Kidney (tissue), 13 donors: ENCODE measurements at regions not wholly inside any gene's neighbourhood (a gene's known extent, or its start where the extent isn't known, plus 50 kb on each side); places are given as distances from the start of the nearest gene placed in this dataset.

Source experiments
- DNase-seq, 5 donors: peaks; one replicate each; pipeline ENCODE4 v3.0.0-alpha.2; 2013 to 2020
- FAIRE-seq: peaks from 2 replicates; lab custom pipeline; 2012; peaks lifted over from hg19 to GRCh38; lab: Jason Lieb, UNC
- H3K27ac ChIP-seq, 2 donors: one replicate each; pipeline ENCODE4 v1.7.0; 2013; ENCODE audit warnings: low read depth in 2 of 2, low read length in 2 of 2, inconsistent platforms in 1 of 2
- H3K27me3 ChIP-seq: one replicate; pipeline ENCODE4 v1.7.1; 2013; ENCODE audit warnings: low read length, inconsistent platforms; ENCODE audit not compliant: control insufficient read depth, insufficient read depth
- H3K36me3 ChIP-seq, 3 donors: one replicate each; pipeline versions ENCODE4 v1.7.0 to v1.7.1; 2013; ENCODE audit warnings: low read length in 3 of 3, control low read depth in 1 of 3, inconsistent platforms in 1 of 3; ENCODE audit not compliant: insufficient read depth in 3 of 3, control insufficient read depth in 2 of 3
- H3K4me1 ChIP-seq, 3 donors: one replicate each; pipeline versions ENCODE4 v1.7.0 to v1.7.1; 2013; ENCODE audit warnings: low read length in 3 of 3, inconsistent platforms in 1 of 3, low read depth in 1 of 3; ENCODE audit not compliant: control insufficient read depth in 2 of 3, insufficient read depth in 2 of 3
- H3K4me3 ChIP-seq, 3 donors: one replicate each; pipeline versions ENCODE4 v1.7.0 to v1.8.1; 2013; ENCODE audit warnings: low read length in 3 of 3, control low read depth in 1 of 3, inconsistent platforms in 1 of 3
- H3K9ac ChIP-seq, 3 donors: one replicate each; pipeline versions ENCODE4 v1.7.0 to v1.7.1; 2013; ENCODE audit warnings: low read length in 3 of 3, control low read depth in 1 of 3, inconsistent platforms in 1 of 3
- H3K9me3 ChIP-seq, 3 donors: one replicate each; pipeline versions ENCODE4 v1.7.0 to v1.7.1; 2013; ENCODE audit warnings: low read length in 3 of 3, control low read depth in 1 of 3, inconsistent platforms in 1 of 3; ENCODE audit not compliant: control insufficient read depth in 2 of 3, insufficient read depth in 1 of 3
- CTCF ChIP-seq: IDR thresholded peaks from 3 replicates; pipeline ENCODE4 v1.5.1; 2012; ENCODE audit warnings: mild to moderate bottlenecking, moderate library complexity, borderline replicate concordance; ENCODE audit not compliant: insufficient read depth; ENCODE audit errors: extremely low read depth
- intact Hi-C: fragments of 100-400 bp; cut with DNase I; formaldehyde crosslinking; loops from one replicate; pipeline ENCODE4 v1.11.1; 2022
- donor health status: control.
- donor health status: control.
- donor health status: control.
- donor health status: control.
- donor health status: control.
- donor health status: DM: yes; HTN: yes; CAD: no.
- donor health status: Normal renal cell carcinoma (clear cell type).

- Histone ChIP-seq H3K27ac (no peak overlapping the region), H3K4me3 (no peak overlapping the region), H3K9ac (no peak overlapping the region), H3K36me3 (no peaks in the 10 kb centered on the region), H3K27me3 (no peaks in the 10 kb centered on the region), H3K9me3 (no peaks in the 10 kb centered on the region), H3K4me1 (no peaks in the 10 kb centered on the region)
- TF ChIP-seq CTCF: no peak
- intact Hi-C loops: no loop called here
- no peak for FAIRE-seq
- DNase-seq: no peak
These were observed 83.3 kb downstream of the ALDH8A1 start for GRCh38 chr6:134866563-134866962.

- Histone ChIP-seq H3K27me3 (no peaks in the 10 kb centered on the region), H3K4me3 (no peak overlapping the region), H3K9ac (no peak overlapping the region), H3K27ac (no peak overlapping the region), H3K36me3 (no peaks in the 10 kb centered on the region), H3K9me3 (no peaks in the 10 kb centered on the region), H3K4me1 (no peaks in the 10 kb centered on the region)
- intact Hi-C loops: no loop called here
- FAIRE-seq (no peak), DNase-seq (no peak)
- no peak for TF ChIP-seq CTCF
These were observed 85.3 kb downstream of the ALDH8A1 start for GRCh38 chr6:134864558-134864957.

GRCh38 chr6:134863763-134864510 is 86.0 kb downstream of the ALDH8A1 start:
- Histone ChIP-seq H3K27ac (no peak overlapping the region), H3K4me3 (no peak overlapping the region), H3K9me3 (no peaks in the 10 kb centered on the region), H3K36me3 (no peaks in the 10 kb centered on the region), H3K9ac (no peak overlapping the region), H3K27me3 (no peaks in the 10 kb centered on the region), H3K4me1 (no peaks in the 10 kb centered on the region)
- FAIRE-seq (no peak), DNase-seq (no peak)
- intact Hi-C loops: no loop called here
- TF ChIP-seq CTCF: no peak
